Anterior cingulate cortex (tissue), 58 donors: ENCODE measurements at regions not wholly inside any gene's neighbourhood (a gene's known extent, or its start where the extent isn't known, plus 50 kb on each side); places are given as distances from the start of the nearest gene placed in this dataset.
A peak's percentile ranks its signal among the peaks of the same experiment; 100 is the strongest.

Source experiments
- DNase-seq, 58 donors: peaks; one replicate each; lab custom pipeline; 2025; lab: John Stamatoyannopoulos, UW

GRCh38 chr4:59223292-59223941 lies 1976.7 kb upstream of the ADGRL3 start:
- DNase-seq, result no peak

GRCh38 chr4:59238212-59238611 lies 1961.9 kb upstream of the ADGRL3 start:
- DNase-seq, result no peak

GRCh38 chr4:59240011-59240410 lies 1960.1 kb upstream of the ADGRL3 start:
- DNase-seq, result no peak

GRCh38 chr4:59243038-59243437 lies 1957.1 kb upstream of the ADGRL3 start:
- DNase-seq, result no peak

- DNase-seq, result no peak
Observed at GRCh38 chr4:59247032-59247431, 1953.1 kb upstream of the ADGRL3 start.

GRCh38 chr4:59248313-59248712 lies 1951.8 kb upstream of the ADGRL3 start:
- no peak for DNase-seq

- no peak for DNase-seq
Observed at GRCh38 chr4:59249110-59249509, 1951.0 kb upstream of the ADGRL3 start.

- no peak for DNase-seq
Observed at GRCh38 chr4:59258002-59258401, 1942.1 kb upstream of the ADGRL3 start.

GRCh38 chr4:59307609-59308008 lies 1892.5 kb upstream of the ADGRL3 start:
- DNase-seq, result no peak

GRCh38 chr4:59314637-59315036 lies 1885.5 kb upstream of the ADGRL3 start:
- DNase-seq, result no peak

- DNase-seq, result peak in 11 of 58 donors; percentile 1 to 47 (median 7)
Observed at GRCh38 chr4:59339631-59340030, 1860.5 kb upstream of the ADGRL3 start.

- no peak for DNase-seq
Observed at GRCh38 chr4:59341506-59341905, 1858.6 kb upstream of the ADGRL3 start.

GRCh38 chr4:59348949-59349348 lies 1851.2 kb upstream of the ADGRL3 start:
- DNase-seq, result no peak

- DNase-seq, result no peak
Observed at GRCh38 chr4:59369229-59369628, 1830.9 kb upstream of the ADGRL3 start.

GRCh38 chr4:59374416-59374815 lies 1825.7 kb upstream of the ADGRL3 start:
- DNase-seq, result no peak

- no peak for DNase-seq
Observed at GRCh38 chr4:59380841-59381366, 1819.2 kb upstream of the ADGRL3 start.

- DNase-seq, result no peak
Observed at GRCh38 chr4:59381591-59381990, 1818.5 kb upstream of the ADGRL3 start.

GRCh38 chr4:59387759-59388758 lies 1812.1 kb upstream of the ADGRL3 start:
- no peak for DNase-seq

GRCh38 chr4:59393780-59394179 lies 1806.3 kb upstream of the ADGRL3 start:
- no peak for DNase-seq

- DNase-seq, result no peak
Observed at GRCh38 chr4:59400334-59400733, 1799.8 kb upstream of the ADGRL3 start.

- no peak for DNase-seq
Observed at GRCh38 chr4:59409647-59410046, 1790.5 kb upstream of the ADGRL3 start.
